ENCODE measurements at regions not wholly inside any gene's neighbourhood (a gene's known extent, or its start where the extent isn't known, plus 50 kb on each side); places are given as distances from the start of the nearest gene placed in this dataset.

DNA sequence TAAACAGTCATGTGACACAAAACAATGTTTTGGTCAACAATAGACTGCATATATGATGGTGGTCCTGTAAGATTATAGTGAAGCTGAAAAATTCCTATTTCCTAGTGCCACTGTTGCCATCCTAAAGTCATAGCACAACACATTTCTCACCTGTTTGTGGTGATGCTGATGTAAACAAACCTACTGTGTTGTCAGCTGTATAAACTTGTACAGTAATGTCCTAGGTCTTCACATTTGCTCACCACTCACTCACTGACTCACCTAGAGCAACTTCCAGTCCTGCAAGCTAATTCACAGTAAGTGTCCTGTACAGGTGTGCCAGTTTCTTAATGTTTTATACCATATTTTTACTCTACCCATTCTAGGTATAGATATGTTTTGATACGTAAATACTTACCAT lies 326.1 kb upstream of the USP24 start:
- Histone ChIP-seq H3K27me3 (ENCODE audit: control insufficient read depth in 2 of 2, insufficient read depth in 2 of 2, low read length in 2 of 2) (no peaks in the 10 kb centered on the region), H3K36me3 (replicated peaks in 1 of 2; ENCODE audit: control insufficient read depth in 1 of 2, insufficient read depth in 2 of 2, low read length in 2 of 2) (no peaks in the 10 kb centered on the region), H3K27ac (ENCODE audit: low read depth in 1 of 2, low read length in 2 of 2) (no peak overlapping the region), H3K9me3 (replicated peaks in 1 of 2; ENCODE audit: control insufficient read depth in 1 of 2, insufficient read depth in 1 of 2, low read length in 2 of 2) (no peaks in the 10 kb centered on the region), H4K20me1 (ENCODE audit: insufficient read depth, low read length) (no peaks in the 10 kb centered on the region), H2AFZ (ENCODE audit: insufficient read depth, low read depth, low read length, poor library complexity, severe bottlenecking) (no peak overlapping the region), H3K4me3 (replicated peaks in 1 of 3; ENCODE audit: low read depth in 2 of 3, low read length in 3 of 3) (no peak overlapping the region), H3K79me2 (ENCODE audit: insufficient read depth, low read length) (no peaks in the 10 kb centered on the region), H3K4me1 (ENCODE audit: control insufficient read depth in 1 of 2, insufficient read depth in 2 of 2, low read length in 2 of 2) (no peaks in the 10 kb centered on the region), H3K9ac (ENCODE audit: insufficient read depth, low read length, poor library complexity, severe bottlenecking) (no peak overlapping the region), H3K4me2 (replicated peaks; ENCODE audit: extremely low read depth, low read length, poor library complexity, severe bottlenecking) (no peak overlapping the region)
- no peaks in the 10 kb centered on the region for H3K36me3 Mint-ChIP-seq
- intact Hi-C loops (cut with micrococcal nuclease): no loop called here
- no peaks in the 10 kb centered on the region for H3K9me3 Mint-ChIP-seq
- H3K4me3 Mint-ChIP-seq: no peak overlapping the region
- DNase-seq: no peak
- H3K4me1 Mint-ChIP-seq: no peaks in the 10 kb centered on the region
- no peak overlapping the region for H3K27ac Mint-ChIP-seq
- peaks cover 0 to 2% (median 0%) of the 10 kb centered on the region in 3 donors for H3K27me3 Mint-ChIP-seq (ENCODE audit: low read depth in 3 of 3)
- TF ChIP-seq, protein P1, sequence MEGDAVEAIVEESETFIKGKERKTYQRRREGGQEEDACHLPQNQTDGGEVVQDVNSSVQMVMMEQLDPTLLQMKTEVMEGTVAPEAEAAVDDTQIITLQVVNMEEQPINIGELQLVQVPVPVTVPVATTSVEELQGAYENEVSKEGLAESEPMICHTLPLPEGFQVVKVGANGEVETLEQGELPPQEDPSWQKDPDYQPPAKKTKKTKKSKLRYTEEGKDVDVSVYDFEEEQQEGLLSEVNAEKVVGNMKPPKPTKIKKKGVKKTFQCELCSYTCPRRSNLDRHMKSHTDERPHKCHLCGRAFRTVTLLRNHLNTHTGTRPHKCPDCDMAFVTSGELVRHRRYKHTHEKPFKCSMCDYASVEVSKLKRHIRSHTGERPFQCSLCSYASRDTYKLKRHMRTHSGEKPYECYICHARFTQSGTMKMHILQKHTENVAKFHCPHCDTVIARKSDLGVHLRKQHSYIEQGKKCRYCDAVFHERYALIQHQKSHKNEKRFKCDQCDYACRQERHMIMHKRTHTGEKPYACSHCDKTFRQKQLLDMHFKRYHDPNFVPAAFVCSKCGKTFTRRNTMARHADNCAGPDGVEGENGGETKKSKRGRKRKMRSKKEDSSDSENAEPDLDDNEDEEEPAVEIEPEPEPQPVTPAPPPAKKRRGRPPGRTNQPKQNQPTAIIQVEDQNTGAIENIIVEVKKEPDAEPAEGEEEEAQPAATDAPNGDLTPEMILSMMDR (IDR thresholded peaks at IDR 0.05): no peak
- WGBS (ENCODE audit: insufficient coverage): no CpG with 5 or more reads among the region's 1 CpG

DNA sequence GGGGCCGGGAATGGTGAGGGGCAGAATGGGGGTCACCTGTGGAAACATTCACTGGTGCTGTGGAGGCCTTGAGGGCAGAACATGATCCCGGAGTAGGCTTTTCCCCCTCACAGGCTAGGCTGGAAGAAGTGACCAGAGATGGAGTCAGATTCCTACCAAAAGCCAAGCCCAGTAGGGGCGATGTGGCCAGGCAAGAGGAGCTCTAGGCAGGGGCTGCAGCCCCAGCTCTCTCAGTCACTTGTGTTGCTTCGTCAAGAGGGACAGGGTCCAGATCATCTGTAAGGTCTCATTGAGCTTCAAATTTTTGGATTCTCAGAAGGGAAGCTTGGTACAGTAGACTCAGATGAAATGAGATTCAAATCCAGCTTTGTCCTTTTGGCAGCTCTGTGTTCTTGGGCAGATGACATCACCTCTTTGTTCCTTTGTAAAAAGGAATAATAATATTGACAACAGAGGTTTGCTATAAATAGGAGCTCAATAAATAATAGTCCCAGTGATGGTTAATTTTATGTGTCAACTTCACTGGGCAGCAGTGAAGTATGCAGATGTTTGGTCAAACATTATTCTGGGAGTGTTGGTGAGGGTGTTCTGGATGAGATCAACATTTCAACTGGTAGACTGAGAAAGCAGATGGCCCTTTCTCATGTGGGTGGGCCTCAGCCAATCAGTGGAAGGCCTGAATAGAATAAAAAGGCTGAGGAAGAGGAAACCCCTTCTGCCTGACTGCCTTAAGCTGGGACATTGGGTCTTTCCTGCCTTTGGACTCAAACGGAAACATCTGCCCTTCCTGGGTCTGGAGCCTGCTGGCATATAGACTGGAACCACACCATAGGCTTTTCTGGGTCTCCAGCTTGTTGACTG lies 324.7 kb upstream of the USP24 start:
- Histone ChIP-seq H3K9me3 (replicated peaks in 1 of 2; ENCODE audit: control insufficient read depth in 1 of 2, insufficient read depth in 1 of 2, low read length in 2 of 2) (no peaks in the 10 kb centered on the region), H3K79me2 (ENCODE audit: insufficient read depth, low read length) (no peaks in the 10 kb centered on the region), H3K27me3 (ENCODE audit: control insufficient read depth in 2 of 2, insufficient read depth in 2 of 2, low read length in 2 of 2) (no peaks in the 10 kb centered on the region), H3K4me1 (ENCODE audit: control insufficient read depth in 1 of 2, insufficient read depth in 2 of 2, low read length in 2 of 2) (no peaks in the 10 kb centered on the region), H3K4me3 (replicated peaks in 1 of 3; ENCODE audit: low read depth in 2 of 3, low read length in 3 of 3) (no peak overlapping the region), H4K20me1 (ENCODE audit: insufficient read depth, low read length) (no peaks in the 10 kb centered on the region), H2AFZ (ENCODE audit: insufficient read depth, low read depth, low read length, poor library complexity, severe bottlenecking) (no peak overlapping the region), H3K9ac (ENCODE audit: insufficient read depth, low read length, poor library complexity, severe bottlenecking) (no peak overlapping the region), H3K27ac (ENCODE audit: low read depth in 1 of 2, low read length in 2 of 2) (no peak overlapping the region), H3K36me3 (replicated peaks in 1 of 2; ENCODE audit: control insufficient read depth in 1 of 2, insufficient read depth in 2 of 2, low read length in 2 of 2) (no peaks in the 10 kb centered on the region), H3K4me2 (replicated peaks; ENCODE audit: extremely low read depth, low read length, poor library complexity, severe bottlenecking) (no peak overlapping the region)
- Mint-ChIP-seq H3K4me3 (no peak overlapping the region), H3K36me3 (no peaks in the 10 kb centered on the region), H3K27me3 (ENCODE audit: low read depth in 3 of 3) (peaks cover 0 to 2% (median 1%) of the 10 kb centered on the region in 3 donors), H3K4me1 (no peaks in the 10 kb centered on the region), H3K9me3 (no peaks in the 10 kb centered on the region), H3K27ac (no peak overlapping the region)
- DNase-seq: no peak
- TF ChIP-seq, protein P1 (IDR thresholded peaks at IDR 0.05): no peak
- 72% methylated on average over 4 of the region's 5 CpGs for WGBS (ENCODE audit: insufficient coverage)
- intact Hi-C loops (cut with micrococcal nuclease): no loop called here

Data from CD14-positive monocyte (primary cell).